IPS DF 19.7 (cell line): ENCODE measurements at regions not wholly inside any gene's neighbourhood (a gene's known extent, or its start where the extent isn't known, plus 50 kb on each side); places are given as distances from the start of the nearest gene placed in this dataset.
A peak's percentile ranks its signal among the peaks of the same experiment; 100 is the strongest.

ENCODE experiments used
- DNase-seq: peaks from one replicate; pipeline ENCODE4 v3.0.0-alpha.2; 2013; ENCODE audit warnings: low read depth, low spot score

DNA sequence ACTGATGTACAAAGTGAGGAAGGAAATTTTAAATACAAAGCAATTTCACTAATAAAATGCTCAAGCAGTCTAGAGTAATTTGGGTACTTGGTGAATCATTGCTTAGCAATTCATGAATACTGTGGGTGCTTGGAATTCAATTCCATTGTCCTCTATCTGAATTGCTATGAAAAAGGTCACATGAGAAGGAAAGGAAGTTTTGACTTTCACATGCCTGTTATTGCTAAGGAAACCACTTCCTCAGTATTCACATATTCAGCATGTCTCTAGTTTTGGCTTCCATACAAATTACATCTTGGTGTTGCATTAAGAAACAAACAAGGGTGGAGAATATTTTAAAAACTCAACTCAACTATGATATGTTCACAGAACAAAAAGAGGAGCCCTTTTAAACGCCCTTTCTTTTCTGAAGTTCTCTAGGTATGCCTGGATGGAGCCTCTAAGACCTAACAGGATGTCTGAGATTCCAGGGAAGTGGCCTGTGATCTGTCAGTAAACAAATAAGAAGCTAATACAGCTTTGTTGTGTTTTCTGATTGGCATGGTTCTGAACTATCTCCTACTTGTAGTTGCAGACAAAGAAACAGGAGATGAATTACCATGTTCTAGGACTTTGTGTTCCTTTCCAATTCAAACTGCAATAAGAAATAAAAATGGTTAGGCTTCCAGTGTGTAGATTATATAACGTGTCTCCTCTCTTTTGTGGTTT, 190.4 kb downstream of the OGFRL1 start:
- peak; percentile 47 for DNase-seq

DNA sequence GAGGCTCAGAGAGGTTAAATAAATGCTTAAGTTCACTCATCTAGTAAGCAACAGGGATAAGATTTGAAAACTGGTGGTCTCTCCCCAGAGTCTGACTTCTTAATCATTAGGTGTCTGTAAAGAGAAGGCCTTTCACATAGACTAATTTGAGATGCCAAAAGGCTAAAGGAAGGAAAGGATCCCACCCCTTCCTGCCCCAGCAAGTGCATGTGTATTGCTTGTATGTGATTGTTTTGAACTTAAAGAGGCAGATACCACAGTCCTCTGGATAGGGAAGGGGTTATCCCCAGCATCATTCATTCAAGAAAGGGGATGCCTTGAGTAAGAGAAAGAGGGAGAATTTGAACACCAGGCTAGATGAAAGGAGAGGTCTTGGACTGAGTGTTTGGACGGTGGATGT, 192.0 kb downstream of the OGFRL1 start:
- DNase-seq, result no peak

DNA sequence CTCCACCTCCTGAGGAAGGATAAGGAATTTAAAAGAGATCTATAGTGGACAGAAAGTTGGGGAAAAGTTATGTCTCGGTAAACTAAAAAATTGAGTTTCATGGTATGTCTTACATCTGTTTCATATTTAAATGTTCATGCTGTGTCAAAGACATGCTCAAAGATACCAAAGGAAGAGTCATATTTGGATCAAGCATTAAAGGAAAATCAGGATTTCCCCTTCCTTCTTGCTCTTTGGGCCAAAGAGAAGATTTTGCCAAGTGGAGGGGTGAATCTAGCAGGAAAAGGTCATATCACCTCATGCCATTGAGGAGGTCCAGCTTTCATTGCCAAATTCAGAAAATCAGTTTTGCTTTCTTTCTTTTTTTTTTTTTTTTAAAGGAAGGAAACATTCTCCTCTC, 192.4 kb downstream of the OGFRL1 start:
- no peak for DNase-seq

DNA sequence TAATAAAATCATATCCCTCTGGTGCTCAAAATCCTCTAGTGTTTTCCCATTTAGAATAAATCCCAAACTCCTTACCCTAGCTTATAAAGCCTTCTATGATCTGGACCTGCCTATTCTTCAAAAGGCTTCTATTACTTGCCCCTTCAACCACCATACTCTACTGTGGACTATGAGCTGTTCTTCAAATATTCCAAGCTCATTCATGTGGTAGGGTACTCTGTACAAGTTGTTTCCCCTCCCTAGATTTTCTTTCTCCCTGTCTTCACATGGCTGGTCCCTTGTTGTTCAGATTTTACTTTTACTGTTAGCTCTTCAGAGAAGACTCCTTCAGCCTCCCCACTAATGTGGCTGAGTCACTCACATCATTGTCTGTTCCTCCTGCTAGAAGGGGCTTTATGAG, 193.2 kb downstream of the OGFRL1 start:
- DNase-seq, result no peak

DNA sequence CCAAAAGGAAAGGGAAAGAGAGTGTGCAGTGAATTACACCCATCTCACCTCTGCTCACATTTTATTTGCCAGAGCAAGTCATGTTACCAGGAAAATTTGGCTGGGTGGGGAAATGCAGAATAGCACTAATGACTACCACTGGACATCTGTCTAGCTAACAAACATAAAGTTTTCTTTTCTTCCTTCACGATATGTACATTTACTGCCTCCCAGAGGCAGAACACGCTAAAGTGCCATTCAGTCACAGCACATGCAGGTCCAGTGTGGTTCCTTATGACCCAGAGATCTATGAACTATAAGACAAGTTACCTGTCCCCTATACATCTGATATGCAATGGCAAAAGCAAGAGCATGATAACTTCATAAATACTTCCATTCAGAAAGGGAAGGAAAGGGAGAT, 194.1 kb downstream of the OGFRL1 start:
- no peak for DNase-seq

DNA sequence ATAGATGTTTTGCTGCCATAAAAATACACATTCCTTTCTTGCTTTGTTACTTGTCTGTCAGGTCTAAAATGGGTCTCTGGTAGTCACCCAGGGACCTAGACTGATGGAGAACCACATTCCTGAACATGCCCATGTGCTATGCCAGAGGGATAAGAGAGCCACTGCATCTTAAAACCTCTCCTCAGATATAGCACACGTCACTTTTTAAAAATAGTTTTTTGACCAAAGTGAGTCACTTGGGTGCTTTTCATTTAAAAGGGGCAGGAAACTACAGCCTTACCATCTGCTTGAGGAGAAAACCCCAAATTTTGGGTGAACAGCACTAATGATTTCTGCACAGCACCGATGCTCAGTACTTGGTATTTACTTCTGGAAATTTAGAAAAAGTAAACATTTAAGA, 197.8 kb downstream of the OGFRL1 start:
- no peak for DNase-seq

DNA sequence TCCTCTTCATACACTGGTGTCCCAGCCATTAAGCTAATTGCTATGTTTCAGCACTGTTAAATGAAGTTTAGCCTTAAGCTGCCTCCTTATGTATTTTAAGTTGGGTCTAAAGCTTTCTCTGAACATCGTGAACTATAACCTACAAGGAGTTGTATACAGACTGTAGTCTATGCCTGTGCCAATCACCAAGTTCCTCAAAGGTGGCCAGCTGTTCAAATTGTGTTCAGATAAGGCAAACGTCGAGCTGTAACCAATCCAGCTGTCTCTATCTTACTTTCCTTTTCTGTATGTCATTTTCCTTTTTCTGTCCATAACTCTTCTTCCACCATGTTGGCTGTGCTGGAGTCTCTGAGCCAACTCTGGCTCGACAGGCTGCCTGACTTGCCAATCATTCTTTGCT, 199.6 kb downstream of the OGFRL1 start:
- no peak for DNase-seq

DNA sequence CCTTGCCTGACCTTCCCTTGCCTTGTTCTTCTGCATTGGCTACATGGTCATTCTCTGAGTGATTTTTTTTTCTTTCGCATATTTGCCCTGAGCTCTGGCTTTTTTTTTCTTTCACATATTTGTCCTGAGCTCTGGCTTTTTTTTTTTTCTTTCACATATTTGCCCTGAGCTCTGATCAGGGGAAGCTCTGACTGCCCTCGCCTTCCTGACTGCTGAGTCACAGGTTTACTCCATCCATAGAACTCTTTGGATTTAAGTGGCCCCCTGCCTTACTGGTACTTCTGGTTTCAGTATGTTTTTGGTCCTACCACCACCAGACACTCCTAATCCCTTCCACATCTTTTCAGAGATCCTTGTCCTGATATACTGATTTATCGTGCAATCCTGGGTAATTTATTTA, 201.1 kb downstream of the OGFRL1 start:
- peak; percentile 33 for DNase-seq

DNA sequence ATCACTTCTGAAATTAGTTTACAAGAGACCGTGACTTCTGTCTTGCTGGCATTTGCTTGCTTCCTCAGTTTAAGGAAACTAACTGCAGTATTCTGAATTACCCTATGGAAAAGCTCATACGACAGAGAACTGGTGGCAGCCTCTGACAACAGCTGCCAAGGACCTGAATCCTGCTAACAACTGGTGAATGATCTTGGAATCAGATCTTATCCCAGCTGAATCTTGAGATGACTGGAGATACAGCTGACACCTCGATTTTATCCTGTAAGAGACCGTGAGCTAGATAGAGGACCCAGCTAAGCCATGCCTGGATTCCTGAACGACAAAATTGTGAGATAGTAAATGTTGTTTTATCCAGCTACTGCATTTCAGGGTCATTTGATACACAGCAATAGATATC, 202.3 kb downstream of the OGFRL1 start:
- no peak for DNase-seq

DNA sequence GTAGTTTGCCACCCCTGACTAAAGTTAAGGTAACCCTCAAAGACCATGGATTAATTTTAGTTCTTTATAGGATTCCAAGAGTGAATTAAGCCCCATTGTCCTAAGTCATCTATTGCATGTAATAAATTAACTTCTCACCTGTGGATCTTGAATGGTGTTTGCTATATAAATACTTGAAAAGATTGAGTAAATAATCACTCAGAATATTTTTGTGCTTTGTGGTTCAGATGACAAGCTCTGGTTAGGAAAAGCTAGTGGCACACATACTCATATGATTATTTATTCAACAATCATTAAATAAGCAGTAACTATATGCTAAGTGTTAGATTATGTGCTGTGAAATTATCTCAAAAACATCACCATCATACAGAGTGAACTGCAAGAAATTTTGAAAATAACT, 203.2 kb downstream of the OGFRL1 start:
- no peak for DNase-seq

DNA sequence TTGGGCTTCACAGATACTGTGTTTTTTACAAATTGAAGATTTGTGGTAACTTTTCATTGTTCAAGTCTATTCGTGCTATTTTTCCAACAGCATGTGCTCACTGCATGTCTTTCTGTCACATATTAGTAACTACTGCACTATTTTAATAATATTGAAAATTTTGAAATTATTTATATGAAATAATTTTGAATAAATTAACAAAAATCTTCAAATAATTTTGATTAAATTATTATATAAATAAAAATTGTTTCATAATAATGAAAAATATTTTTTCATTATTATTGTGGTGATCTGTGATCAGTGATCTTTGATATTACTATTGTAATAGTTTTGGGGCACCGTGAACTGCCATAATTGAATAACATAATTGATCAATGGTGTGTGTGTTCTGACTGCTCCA, 204.1 kb downstream of the OGFRL1 start:
- no peak for DNase-seq

DNA sequence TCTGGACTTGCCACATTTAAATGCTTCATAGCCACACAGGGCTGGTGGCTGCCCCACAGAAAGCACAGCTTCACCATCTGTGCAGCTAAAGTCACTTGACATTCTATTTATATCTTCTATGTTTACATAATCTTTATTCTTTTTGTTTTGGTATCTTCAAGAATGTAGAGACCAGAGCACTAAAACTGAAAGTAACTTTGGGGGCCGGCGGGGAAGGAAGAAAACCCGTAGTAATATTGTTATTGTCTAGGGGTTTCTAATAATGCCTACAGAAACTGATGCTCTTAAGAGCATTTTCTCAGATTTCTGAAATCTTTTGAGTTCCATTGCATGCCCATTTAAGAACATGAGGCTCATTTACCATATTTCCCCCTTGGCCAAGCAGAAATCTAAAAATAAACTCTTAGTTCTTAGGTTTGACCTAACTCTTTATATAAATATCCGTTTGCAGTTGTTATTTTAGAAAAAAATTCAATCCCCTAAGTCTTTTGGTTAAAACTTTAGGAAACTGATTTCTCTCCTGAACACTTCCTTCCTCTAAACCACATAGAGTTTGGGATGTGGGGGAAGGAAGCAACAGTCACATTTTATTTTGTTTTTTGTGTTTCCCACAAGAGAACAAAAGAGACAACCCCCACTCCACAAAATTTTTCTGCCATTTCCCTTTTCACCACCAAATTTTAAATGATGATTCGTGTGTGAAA, 207.6 kb downstream of the OGFRL1 start:
- DNase-seq, result no peak

DNA sequence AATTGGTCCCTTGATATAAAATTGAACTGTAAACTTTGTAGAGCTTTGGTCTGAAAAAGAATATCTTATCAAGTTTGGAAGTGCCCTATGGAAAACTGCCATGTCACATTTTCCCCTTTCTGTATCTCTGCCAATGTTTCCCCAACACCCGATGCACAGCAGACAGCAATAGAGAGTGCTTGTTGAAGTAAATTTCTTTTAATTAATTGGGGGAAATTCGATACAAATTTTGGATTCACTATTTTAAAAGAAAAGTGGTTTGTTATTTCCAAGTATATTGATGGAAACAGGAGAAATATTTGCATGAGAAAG, 208.1 kb downstream of the OGFRL1 start:
- DNase-seq, result no peak

DNA sequence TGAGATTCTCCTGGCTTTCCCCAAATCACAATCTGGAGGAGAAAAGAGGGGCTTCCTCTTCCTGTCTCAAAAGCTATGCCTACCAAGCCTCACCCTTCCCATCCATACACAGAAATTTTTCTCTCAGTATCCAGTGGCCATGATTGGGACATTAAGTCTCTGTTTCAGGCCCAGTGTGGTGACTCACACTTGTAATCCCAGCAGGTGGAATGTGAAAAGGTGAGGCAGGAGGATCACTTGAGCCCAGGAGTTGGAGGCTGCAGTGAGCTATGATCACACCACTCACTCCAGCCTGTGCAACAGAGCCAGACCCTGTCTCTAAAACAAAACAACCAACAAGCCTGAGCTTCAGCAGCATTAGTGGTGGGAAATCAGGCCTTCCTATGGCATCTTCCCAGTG, 210.0 kb downstream of the OGFRL1 start:
- DNase-seq, result no peak

DNA sequence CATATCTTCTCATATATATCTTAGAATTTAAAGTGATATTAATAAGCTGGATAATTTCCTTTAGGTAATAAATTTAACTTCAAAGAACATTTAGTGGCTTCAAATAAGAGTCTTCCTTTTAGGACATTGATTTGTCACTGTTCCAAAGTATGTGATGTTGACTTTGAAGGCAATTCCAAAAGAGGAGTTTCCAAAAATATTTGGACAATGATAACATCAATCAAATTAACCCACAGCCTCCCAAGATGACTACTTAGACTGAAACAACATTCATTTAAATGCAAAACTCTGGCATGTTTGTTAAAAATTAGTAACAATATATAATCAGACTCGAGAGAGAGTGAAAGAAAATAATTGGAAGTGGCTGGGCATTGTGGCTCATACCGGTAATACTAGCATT, 211.1 kb downstream of the OGFRL1 start:
- DNase-seq, result no peak

DNA sequence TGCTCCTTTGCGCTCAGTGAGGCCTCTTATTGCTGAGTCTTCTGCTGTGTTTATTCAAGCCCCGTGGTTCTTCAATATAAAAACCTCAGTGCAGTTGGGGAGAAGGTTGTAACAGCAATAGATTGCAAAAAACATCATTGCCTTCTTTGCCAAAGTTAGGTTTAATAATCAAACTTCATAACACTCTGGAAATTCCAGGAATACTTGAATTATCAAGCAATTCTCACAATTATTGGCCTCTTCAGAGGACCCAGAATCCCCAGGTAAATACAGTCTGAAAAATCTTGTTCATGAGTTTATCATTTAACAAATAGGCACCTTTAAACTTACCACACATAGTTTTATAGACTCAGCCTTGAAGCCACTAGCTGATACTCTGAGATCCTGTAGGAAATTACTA, 213.6 kb downstream of the OGFRL1 start:
- DNase-seq, result no peak

DNA sequence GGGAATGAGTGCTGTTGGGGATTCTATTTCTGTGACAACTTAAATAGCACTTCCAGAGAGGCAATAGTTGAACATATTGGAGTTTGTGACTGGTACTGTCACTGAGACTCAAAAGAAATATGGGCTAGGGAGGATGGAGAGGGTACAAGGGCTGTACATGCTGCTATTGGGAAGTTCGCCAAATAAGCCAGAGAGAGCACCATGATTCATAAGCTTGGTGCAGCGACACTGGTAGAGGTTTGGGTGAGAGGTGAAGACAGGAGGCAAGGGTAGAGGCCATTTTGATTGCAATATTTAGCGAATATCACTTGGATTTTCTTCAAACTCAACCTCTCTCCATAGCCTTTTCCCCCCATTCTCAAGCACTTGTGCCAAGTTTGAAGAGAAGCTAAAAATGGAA, 214.3 kb downstream of the OGFRL1 start:
- DNase-seq, result no peak

DNA sequence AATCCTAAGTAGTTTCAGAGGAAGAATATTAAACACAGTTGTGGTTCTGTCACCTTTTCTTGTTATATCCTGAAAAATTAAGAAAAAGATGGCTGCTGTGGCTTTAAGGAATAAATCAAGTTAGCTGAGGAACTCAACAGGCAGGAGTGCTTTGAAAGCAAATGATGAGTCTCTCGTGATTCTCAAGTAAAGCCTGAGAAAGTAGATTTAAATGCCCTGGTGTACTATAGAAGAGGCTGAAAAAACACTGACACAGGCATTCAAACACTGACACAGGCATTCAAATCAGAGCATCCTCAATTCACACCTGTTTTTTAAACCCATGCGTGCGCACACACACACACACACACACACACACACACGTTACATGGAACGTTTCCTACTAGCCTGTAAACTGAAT, 218.6 kb downstream of the OGFRL1 start:
- DNase-seq, result no peak

DNA sequence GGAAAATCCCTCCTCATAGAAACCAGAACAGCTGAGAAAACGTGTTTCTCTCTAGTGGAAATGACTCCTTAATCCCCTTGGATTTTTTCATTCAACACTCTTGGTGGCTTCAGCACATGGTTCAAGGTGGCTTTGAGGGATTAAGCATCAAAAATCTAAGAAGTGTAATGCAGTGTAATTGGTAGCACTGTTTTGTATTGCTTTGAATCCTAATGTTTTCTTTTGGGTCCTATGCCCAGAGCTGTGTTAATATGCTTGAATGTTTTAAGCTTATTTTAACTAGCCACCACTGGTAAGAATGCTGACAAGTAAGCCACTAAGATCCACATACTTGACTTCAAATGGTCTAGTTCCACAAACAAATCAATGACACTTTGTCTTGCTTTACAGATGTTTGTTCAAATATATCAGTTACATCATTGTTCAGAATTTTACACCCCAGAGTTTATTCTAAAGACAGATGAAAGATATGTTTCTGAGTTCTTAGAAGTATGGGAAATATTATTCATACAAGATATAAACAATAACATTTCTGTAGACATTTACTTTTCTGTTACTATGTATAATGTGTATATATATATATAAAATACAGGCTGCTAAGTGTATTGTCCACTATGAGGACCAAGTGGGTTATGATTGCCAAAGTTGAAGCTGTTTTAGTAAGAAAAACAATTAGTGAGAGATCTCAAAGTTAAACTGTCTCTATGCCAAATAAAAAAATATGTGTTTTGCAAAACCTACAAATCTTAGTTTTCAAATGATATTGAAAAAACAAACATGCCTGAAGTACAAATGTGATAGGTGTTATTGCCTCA, 220.8 kb downstream of the OGFRL1 start:
- DNase-seq, result no peak

DNA sequence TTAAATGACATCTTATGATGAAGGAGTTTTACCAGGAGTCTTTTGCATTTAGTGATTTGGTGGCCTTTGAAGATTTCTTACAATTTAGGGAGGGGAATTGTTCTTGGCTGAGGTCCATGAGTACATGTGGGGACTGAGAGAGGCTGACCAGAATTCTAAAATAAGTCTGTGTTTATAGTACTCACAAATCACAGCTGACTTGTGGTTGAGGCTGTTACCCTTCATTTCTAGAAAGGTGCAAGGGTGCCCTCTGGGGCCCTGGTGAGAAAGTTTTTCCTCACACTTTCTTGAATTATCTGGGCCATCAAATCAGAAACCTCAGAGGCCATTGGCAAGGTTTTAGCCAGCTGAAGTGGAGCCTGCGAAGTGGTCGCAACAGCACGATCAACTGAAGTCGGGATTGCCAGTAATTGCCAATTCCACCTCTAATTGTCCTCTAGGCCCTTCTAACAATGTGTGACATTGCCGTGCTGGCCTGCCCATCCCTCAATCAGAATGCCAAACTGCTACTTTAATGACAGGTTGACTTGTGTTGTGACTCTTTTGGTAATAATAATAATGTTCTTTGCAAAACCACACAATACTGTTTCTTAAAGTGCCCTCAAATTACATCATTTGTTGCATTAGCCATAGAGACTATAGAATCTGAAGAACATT, 221.6 kb downstream of the OGFRL1 start:
- peak; percentile 17 for DNase-seq

DNA sequence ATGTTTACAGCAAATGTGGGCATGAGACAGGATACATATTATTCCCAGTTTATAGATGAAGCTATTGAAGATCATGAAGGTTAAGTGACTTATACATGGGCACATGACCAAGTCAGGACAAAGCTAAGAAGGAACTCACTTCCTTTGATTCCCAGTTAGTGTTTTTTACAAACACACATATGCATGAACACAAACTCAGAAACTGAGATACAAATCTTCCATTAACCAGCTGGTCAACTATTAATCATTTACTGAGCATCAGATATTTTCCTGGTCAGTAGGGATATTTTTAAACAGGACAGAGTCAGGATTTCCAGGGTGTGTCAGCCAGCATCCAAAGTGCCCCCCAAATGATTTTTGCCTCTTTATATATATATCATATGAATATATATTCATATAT, 222.2 kb downstream of the OGFRL1 start:
- no peak for DNase-seq

DNA sequence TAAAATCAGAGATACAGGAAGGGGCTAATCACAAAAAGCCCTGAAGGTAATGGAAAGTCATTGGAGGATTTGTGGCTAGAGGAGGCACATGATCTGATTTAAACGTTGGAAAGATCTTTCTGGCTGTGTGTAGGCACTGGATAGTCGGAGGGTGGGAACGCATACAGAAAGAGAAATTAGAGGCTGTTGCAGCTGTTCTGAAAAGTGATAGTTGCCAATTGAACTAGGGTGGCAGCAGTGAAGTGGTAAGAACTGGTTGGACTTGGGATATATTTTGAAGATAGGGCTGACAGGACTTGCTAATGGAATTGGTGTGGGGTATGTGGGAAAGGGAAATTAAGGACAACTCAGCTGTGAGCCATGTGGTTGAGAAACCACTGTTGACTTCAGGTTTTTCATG, 223.6 kb downstream of the OGFRL1 start:
- no peak for DNase-seq
